ENCODE measurements at regions not wholly inside any gene's neighbourhood (a gene's known extent, or its start where the extent isn't known, plus 50 kb on each side); places are given as distances from the start of the nearest gene placed in this dataset.

DNA sequence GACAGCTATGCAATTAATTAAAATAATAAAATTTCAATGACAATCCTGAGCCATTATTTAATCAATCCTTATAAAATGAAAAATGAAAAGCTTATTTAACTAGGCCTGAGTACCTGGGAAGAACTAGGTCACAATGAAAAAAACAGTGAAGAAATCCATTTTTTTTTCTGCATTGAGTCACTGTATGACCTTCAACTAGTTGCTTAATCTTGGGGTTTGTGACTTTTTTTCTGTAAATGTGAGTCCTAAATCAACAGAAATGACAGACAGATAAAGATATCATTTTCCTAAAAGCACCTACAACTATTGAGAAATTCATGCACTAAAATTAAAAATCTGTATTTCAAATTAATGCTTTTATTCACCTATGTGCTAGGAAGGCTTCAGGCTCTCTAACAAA, 96.8 kb downstream of the TMEM26 start:
- ATAC-seq (no peak), DNase-seq (no peak)
- TF ChIP-seq, protein P1, sequence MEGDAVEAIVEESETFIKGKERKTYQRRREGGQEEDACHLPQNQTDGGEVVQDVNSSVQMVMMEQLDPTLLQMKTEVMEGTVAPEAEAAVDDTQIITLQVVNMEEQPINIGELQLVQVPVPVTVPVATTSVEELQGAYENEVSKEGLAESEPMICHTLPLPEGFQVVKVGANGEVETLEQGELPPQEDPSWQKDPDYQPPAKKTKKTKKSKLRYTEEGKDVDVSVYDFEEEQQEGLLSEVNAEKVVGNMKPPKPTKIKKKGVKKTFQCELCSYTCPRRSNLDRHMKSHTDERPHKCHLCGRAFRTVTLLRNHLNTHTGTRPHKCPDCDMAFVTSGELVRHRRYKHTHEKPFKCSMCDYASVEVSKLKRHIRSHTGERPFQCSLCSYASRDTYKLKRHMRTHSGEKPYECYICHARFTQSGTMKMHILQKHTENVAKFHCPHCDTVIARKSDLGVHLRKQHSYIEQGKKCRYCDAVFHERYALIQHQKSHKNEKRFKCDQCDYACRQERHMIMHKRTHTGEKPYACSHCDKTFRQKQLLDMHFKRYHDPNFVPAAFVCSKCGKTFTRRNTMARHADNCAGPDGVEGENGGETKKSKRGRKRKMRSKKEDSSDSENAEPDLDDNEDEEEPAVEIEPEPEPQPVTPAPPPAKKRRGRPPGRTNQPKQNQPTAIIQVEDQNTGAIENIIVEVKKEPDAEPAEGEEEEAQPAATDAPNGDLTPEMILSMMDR (IDR thresholded peaks at IDR 0.05), result no peak

DNA sequence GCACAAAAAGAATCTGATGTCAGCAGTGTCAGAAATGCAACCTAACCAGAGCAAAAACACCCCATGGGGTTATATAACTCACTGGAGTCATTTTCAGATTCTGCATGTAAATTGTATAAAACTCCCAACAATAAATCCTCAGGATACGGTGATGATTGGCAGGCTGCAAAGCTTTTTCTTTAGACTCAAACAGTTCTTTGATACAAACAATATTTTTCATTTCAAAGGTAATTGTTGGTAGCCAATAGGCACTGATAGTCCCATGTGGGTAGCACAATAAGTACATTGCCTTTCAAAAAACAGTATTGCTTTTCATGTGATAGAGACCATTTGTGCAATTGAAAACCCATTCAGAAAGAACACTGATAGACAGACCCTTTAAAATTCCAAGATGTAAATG, 98.0 kb downstream of the TMEM26 start:
- no peak overlapping the region for H3K4me3 ChIP-seq
- no peaks in the 10 kb centered on the region for H3K36me3 ChIP-seq
- ATAC-seq (no peak), DNase-seq (no peak)
- intact Hi-C loops (cut with DNase I), result no loop called here
- no peak overlapping the region for H3K27ac ChIP-seq
- H3K27me3 ChIP-seq, result no peaks in the 10 kb centered on the region
- H3K4me1 ChIP-seq, result no peaks in the 10 kb centered on the region
- H3K9me3 ChIP-seq, result no peaks in the 10 kb centered on the region
- TF ChIP-seq, protein P1 (IDR thresholded peaks at IDR 0.05), result no peak

More for the DNA sequence above, 96.8 kb downstream of the TMEM26 start:
- no peaks in the 10 kb centered on the region for H3K9me3 ChIP-seq
- H3K27ac ChIP-seq, result no peak overlapping the region
- intact Hi-C loops (cut with DNase I), result no loop called here
- H3K4me1 ChIP-seq, result no peaks in the 10 kb centered on the region
- no peaks in the 10 kb centered on the region for H3K27me3 ChIP-seq
- no peaks in the 10 kb centered on the region for H3K36me3 ChIP-seq
- H3K4me3 ChIP-seq, result no peak overlapping the region

DNA sequence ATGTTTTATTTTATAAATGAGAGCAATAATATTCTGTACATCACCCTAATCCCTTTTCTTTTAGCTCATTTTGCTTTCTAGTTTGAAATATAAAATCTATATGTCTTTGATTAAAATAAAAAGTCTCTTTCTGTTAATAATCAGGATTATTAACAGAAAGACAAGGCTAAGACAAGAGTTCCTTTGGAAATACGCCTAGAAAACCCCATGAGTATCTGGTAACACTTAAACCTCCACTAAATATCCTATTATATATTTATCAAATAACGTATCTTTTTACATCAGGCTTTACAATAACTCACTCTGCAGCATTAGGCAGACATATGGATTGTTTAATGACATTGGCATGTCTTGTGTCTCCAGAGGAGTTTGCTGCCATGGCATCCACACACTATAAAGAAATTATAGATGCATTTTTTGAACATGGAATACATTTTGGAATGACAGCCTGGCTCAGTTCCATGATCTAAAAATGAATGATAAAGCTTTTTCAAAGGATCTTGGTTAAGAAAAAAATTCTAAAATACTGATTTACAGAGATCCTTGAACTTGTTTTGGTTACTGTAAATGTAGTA, 98.7 kb downstream of the TMEM26 start:
- DNase-seq, result no peak
- H3K4me3 ChIP-seq, result no peak overlapping the region
- TF ChIP-seq, protein P1 (IDR thresholded peaks at IDR 0.05), result no peak
- ATAC-seq, result no peak
- H3K27ac ChIP-seq, result no peak overlapping the region
- no peaks in the 10 kb centered on the region for H3K9me3 ChIP-seq
- intact Hi-C loops (cut with DNase I), result no loop called here
- no peaks in the 10 kb centered on the region for H3K27me3 ChIP-seq
- H3K4me1 ChIP-seq, result no peaks in the 10 kb centered on the region
- no peaks in the 10 kb centered on the region for H3K36me3 ChIP-seq

DNA sequence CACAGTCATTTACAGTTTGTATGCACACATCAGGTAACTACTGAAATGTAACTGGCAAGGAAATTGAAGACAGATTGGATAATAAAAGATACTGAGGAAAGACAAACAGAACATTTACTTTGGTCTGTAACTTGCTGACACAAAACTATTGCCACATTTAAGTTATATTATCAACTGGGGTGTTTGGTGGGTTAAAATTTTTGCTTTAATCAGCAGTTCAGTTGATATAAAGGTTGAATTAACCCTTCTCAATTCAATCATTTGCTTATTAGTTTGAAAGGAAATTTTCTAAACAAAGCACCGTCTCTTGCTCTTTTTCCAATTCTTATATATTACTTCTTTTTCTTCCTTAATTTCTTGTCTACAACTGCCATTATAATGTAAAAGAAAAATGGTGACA, 102.4 kb downstream of the TMEM26 start:
- intact Hi-C loops (cut with DNase I), result no loop called here
- H3K36me3 ChIP-seq, result no peaks in the 10 kb centered on the region
- ATAC-seq, result no peak
- no peaks in the 10 kb centered on the region for H3K4me1 ChIP-seq
- no peaks in the 10 kb centered on the region for H3K27me3 ChIP-seq
- TF ChIP-seq, protein P1 (IDR thresholded peaks at IDR 0.05), result no peak
- no peaks in the 10 kb centered on the region for H3K9me3 ChIP-seq
- no peak for DNase-seq
- no peak overlapping the region for H3K4me3 ChIP-seq
- H3K27ac ChIP-seq, result no peak overlapping the region

DNA sequence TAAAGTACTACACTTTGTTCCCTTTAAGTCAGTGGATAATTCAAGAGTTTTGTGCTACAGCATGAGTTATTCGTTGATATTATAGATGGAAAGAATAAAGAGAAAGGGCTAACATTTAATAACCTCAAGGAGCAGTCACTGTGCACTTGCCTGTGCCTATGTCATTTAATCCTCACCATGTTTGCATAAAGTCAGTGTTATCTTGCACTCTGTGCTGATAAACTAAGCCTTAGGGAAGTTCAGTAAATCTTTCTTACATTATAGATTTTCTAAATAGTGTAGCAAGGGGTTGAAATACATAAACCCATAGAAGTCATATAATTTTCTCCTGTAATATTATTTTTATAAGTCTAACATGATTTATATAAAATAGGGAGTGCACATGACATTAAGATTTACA, 103.1 kb downstream of the TMEM26 start:
- no peaks in the 10 kb centered on the region for H3K27me3 ChIP-seq
- no peaks in the 10 kb centered on the region for H3K9me3 ChIP-seq
- no peak for ATAC-seq
- no peak for DNase-seq
- intact Hi-C loops (cut with DNase I), result no loop called here
- no peak overlapping the region for H3K27ac ChIP-seq
- no peaks in the 10 kb centered on the region for H3K36me3 ChIP-seq
- H3K4me1 ChIP-seq, result no peaks in the 10 kb centered on the region
- H3K4me3 ChIP-seq, result no peak overlapping the region
- TF ChIP-seq, protein P1 (IDR thresholded peaks at IDR 0.05), result no peak

Data from left lung (tissue), 4 donors.